Brain microvascular endothelial cell (primary cell): ENCODE measurements at regions not wholly inside any gene's neighbourhood (a gene's known extent, or its start where the extent isn't known, plus 50 kb on each side); places are given as distances from the start of the nearest gene placed in this dataset.

ENCODE experiments used
- DNase-seq: peaks from one replicate; pipeline ENCODE4 v3.0.0-alpha.2; 2020
- H3K27ac ChIP-seq: fragments of 250-450 bp; sonication (Bioruptor Pico); 2 replicates; pipeline ENCODE4 v1.5.1; 2020; ENCODE audit warnings: mild to moderate bottlenecking, moderate library complexity
- H3K27me3 ChIP-seq: fragments of 250-450 bp; sonication (Bioruptor Pico); replicated peaks from 2 replicates; pipeline ENCODE4 v1.5.1; 2020; ENCODE audit warnings: mild to moderate bottlenecking
- H3K36me3 ChIP-seq: fragments of 250-450 bp; sonication (Bioruptor Pico); replicated peaks from 2 replicates; pipeline ENCODE4 v1.5.1; 2020; ENCODE audit warnings: mild to moderate bottlenecking
- H3K4me3 ChIP-seq: 2 replicates; pipeline ENCODE4 v1.5.1; 2011; ENCODE audit warnings: low read depth, mild to moderate bottlenecking, control low read depth, low read length, moderate library complexity
- in situ Hi-C: cut with HindIII; loops from 2 replicates; pipeline ENCODE4 v1.10.0; 2017; ENCODE audit warnings: low sequenced_read_pairs, low pct_ligation_motif_present
- TF ChIP-seq, protein P1 (sequence below): IDR thresholded peaks from 2 replicates; pipeline ENCODE4 v1.5.1; 2011; ENCODE audit warnings: low read depth, mild to moderate bottlenecking, moderate library complexity, low read length, control low read depth, inconsistent platforms; ENCODE audit errors: missing control alignments

DNA sequence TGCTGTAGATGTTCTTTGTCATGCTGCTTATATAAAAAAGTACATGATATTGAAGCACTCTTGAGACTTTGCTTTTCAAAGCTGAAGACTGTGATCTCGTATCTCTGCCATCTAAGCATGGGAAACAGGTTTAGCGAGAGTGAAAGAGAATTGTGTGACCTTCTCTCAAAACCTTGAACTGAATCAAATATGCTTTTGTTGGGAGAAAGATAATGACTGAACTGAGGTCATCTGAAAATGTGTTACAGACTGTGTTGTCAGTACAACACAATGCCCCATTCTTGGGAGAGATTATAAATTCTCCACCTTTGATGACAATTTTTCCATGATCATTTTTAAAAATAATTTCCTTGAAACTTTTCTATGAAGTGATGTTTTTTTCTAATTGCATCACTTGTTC is 272.1 kb upstream of the SEL1L start:
- Histone ChIP-seq H3K4me3 (no peak overlapping the region), H3K27ac (no peak overlapping the region), H3K36me3 (no peaks in the 10 kb centered on the region), H3K27me3 (no peaks in the 10 kb centered on the region)
- TF ChIP-seq, protein P1, sequence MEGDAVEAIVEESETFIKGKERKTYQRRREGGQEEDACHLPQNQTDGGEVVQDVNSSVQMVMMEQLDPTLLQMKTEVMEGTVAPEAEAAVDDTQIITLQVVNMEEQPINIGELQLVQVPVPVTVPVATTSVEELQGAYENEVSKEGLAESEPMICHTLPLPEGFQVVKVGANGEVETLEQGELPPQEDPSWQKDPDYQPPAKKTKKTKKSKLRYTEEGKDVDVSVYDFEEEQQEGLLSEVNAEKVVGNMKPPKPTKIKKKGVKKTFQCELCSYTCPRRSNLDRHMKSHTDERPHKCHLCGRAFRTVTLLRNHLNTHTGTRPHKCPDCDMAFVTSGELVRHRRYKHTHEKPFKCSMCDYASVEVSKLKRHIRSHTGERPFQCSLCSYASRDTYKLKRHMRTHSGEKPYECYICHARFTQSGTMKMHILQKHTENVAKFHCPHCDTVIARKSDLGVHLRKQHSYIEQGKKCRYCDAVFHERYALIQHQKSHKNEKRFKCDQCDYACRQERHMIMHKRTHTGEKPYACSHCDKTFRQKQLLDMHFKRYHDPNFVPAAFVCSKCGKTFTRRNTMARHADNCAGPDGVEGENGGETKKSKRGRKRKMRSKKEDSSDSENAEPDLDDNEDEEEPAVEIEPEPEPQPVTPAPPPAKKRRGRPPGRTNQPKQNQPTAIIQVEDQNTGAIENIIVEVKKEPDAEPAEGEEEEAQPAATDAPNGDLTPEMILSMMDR, result no peak
- DNase-seq, result no peak
- in situ Hi-C loops, result no loop called here

GRCh38 chr14:81811705-81812269 is 278.1 kb upstream of the SEL1L start:
- H3K36me3 ChIP-seq, result no peaks in the 10 kb centered on the region
- H3K4me3 ChIP-seq, result no peak overlapping the region
- TF ChIP-seq, protein P1, result no peak
- in situ Hi-C loops, result no loop called here
- no peak for DNase-seq
- no peaks in the 10 kb centered on the region for H3K27me3 ChIP-seq
- H3K27ac ChIP-seq, result no peak overlapping the region

DNA sequence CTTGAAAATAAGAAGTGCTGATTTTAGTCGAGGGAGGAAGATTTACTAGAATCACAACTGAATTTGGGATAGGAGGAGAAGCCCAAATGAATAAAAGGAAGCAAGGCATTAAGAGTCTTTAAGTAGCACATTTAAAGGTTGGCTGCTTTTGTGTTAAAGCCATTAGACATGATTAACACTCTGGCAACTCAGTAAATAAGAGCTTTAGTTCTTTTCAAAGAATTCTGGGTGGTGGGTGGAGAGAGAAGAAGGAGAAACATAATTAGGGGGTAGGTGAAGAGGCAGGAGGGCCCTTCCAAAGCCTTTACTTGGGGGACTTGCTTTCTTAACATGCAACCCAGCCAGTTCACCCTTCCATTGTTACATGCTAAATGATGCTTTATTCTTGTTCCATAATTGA is 284.6 kb upstream of the SEL1L start:
- Histone ChIP-seq H3K36me3 (no peaks in the 10 kb centered on the region), H3K27me3 (no peaks in the 10 kb centered on the region), H3K4me3 (no peak overlapping the region), H3K27ac (no peak overlapping the region)
- no peak for DNase-seq
- TF ChIP-seq, protein P1, result no peak
- in situ Hi-C loops, result no loop called here

GRCh38 chr14:81819344-81819743 is 285.7 kb upstream of the SEL1L start:
- H3K27ac ChIP-seq, result no peak overlapping the region
- TF ChIP-seq, protein P1, result no peak

DNA sequence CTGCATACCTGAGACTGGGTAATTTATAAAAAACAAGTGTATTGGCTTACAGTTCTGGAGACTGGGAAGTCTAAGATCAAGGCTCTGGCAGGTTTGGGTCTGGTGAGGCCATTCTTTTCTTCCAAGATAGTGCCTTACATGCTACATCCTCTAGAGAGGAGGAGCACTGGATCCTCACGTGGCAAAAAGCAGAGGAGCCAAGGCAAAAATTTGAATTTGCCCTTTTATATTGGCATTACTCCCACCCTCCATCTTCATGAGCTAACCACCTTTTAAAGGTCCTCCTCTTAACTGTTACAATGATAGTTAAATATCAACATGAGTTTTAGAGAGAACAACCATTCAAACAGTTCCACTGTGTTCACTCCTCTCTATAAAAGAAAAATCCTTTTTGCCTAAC is 286.3 kb upstream of the SEL1L start:
- Histone ChIP-seq H3K27me3 (no peaks in the 10 kb centered on the region), H3K36me3 (no peaks in the 10 kb centered on the region), H3K4me3 (no peak overlapping the region), H3K27ac (no peak overlapping the region)
- DNase-seq, result no peak
- in situ Hi-C loops, result no loop called here
- TF ChIP-seq, protein P1, result no peak

More at GRCh38 chr14:81819344-81819743, 285.7 kb upstream of the SEL1L start:
- Histone ChIP-seq H3K36me3 (no peaks in the 10 kb centered on the region), H3K27me3 (no peaks in the 10 kb centered on the region), H3K4me3 (no peak overlapping the region)
- DNase-seq, result no peak
- in situ Hi-C loops, result no loop called here

- no peak overlapping the region for H3K4me3 ChIP-seq
- in situ Hi-C loops, result no loop called here
- DNase-seq, result no peak
Measured at GRCh38 chr14:81826081-81826480, 292.4 kb upstream of the SEL1L start.

More at GRCh38 chr14:81826081-81826480, 292.4 kb upstream of the SEL1L start:
- TF ChIP-seq, protein P1, result no peak
- Histone ChIP-seq H3K27ac (no peak overlapping the region), H3K27me3 (no peaks in the 10 kb centered on the region), H3K36me3 (no peaks in the 10 kb centered on the region)
